Activated T-cell treated with anti-CD3 and anti-CD28 coated beads for 1 hour (primary cell): ENCODE measurements at regions not wholly inside any gene's neighbourhood (a gene's known extent, or its start where the extent isn't known, plus 50 kb on each side); places are given as distances from the start of the nearest gene placed in this dataset.
"Not testable (repeated sequence)": the region's sequence is repeated elsewhere in the genome, so short reads cannot be mapped to it uniquely, and the experiment has no call there.

Source experiments
- DNase-seq: peaks from one replicate; pipeline ENCODE4 v3.0.0-alpha.2; 2020; ENCODE audit warnings: low read depth

- DNase-seq, result no peak
These were observed 55.0 kb upstream of the PPP1R2C start for GRCh38 chrX:42832764-42833549.

- DNase-seq, result not testable (repeated sequence)
These were observed 55.6 kb upstream of the PPP1R2C start for GRCh38 chrX:42833550-42833940.

- DNase-seq, result no peak
These were observed 59.3 kb upstream of the PPP1R2C start for GRCh38 chrX:42837101-42837726.

GRCh38 chrX:42837747-42838146, 59.8 kb upstream of the PPP1R2C start:
- no peak for DNase-seq

- no peak for DNase-seq
These were observed 61.7 kb upstream of the PPP1R2C start for GRCh38 chrX:42839632-42840031.

- no peak for DNase-seq
These were observed 68.8 kb upstream of the PPP1R2C start for GRCh38 chrX:42846741-42847140.

- DNase-seq, result no peak
These were observed 77.3 kb upstream of the PPP1R2C start for GRCh38 chrX:42855259-42855658.

GRCh38 chrX:42857766-42858165, 79.8 kb upstream of the PPP1R2C start:
- DNase-seq, result no peak

GRCh38 chrX:42869011-42869410, 91.0 kb upstream of the PPP1R2C start:
- DNase-seq, result no peak

- no peak for DNase-seq
These were observed 91.9 kb upstream of the PPP1R2C start for GRCh38 chrX:42869659-42870476.

GRCh38 chrX:42886519-42886918, 108.6 kb upstream of the PPP1R2C start:
- DNase-seq, result no peak

GRCh38 chrX:42900947-42901346, 123.0 kb upstream of the PPP1R2C start:
- DNase-seq, result no peak

- no peak for DNase-seq
These were observed 124.5 kb upstream of the PPP1R2C start for GRCh38 chrX:42902513-42902912.

- DNase-seq, result no peak
These were observed 142.8 kb upstream of the PPP1R2C start for GRCh38 chrX:42920752-42921151.

- DNase-seq, result no peak
These were observed 152.1 kb upstream of the PPP1R2C start for GRCh38 chrX:42930071-42930470.

GRCh38 chrX:42930951-42931350, 153.0 kb upstream of the PPP1R2C start:
- no peak for DNase-seq

- no peak for DNase-seq
These were observed 155.2 kb upstream of the PPP1R2C start for GRCh38 chrX:42933187-42933586.

GRCh38 chrX:42934020-42934726, 156.2 kb upstream of the PPP1R2C start:
- no peak for DNase-seq

GRCh38 chrX:42941671-42942070, 163.7 kb upstream of the PPP1R2C start:
- no peak for DNase-seq

GRCh38 chrX:42943051-42943974, 165.3 kb upstream of the PPP1R2C start:
- DNase-seq, result no peak

GRCh38 chrX:42944381-42944998, 166.5 kb upstream of the PPP1R2C start:
- no peak for DNase-seq
